ENCODE measurements at regions not wholly inside any gene's neighbourhood (a gene's known extent, or its start where the extent isn't known, plus 50 kb on each side); places are given as distances from the start of the nearest gene placed in this dataset.
"Not testable (repeated sequence)": the region's sequence is repeated elsewhere in the genome, so short reads cannot be mapped to it uniquely, and the experiment has no call there.

DNA sequence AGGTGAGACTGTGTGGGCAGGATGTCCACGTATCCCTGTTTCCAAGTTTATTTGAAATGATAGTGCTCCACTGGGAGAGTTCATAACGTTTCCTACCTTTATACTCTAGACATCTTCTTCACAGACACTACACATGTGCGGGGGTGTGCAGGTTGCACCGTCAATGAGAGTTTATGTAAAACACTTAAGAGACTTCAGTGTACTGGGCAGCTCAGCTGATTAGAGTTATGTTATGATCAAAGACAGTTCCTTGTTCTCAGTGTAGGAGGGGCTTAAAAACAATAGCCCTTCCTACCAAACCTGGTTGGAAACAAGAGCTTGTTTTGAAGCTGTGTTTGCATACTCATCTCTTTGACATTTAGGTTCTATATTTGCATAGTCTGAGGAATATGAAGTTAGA lies 326.9 kb upstream of the AGA start:
- TF ChIP-seq POLR2A (IDR thresholded peaks at IDR 0.05; ENCODE audit: low read length) = no peak
- TF ChIP-seq GATA1 (IDR thresholded peaks at IDR 0.05; ENCODE audit: low read depth, low read length) = no peak
- no peak for DNase-seq

DNA sequence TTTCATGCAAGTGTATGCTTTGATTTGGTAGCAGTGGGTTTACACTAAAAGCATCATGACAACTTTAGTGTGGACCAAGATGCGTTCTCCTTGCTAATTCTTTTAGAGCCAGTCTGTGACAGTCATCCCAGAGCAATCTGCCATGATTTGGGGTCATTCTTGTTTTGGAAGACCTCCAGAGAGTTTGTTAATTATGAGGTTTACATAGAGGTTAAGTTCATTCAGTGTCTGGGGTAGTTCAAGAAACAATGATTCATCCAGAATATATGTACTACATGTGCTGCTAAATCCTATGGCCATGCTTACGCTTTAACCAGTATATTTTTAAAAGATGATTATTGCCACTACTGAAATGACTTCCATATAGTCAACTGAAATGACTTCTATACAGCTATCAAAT lies 328.5 kb upstream of the AGA start:
- no peak for DNase-seq

GRCh38 chr4:177771645-177772044 lies 329.4 kb upstream of the AGA start:
- DNase-seq = no peak
- TF ChIP-seq POLR2A (IDR thresholded peaks at IDR 0.05; ENCODE audit: low read length) (no peak), GATA1 (IDR thresholded peaks at IDR 0.05; ENCODE audit: low read depth, low read length) (no peak)

More for the DNA sequence above, 328.5 kb upstream of the AGA start:
- no peak for TF ChIP-seq POLR2A (IDR thresholded peaks at IDR 0.05; ENCODE audit: low read length)
- TF ChIP-seq GATA1 (IDR thresholded peaks at IDR 0.05; ENCODE audit: low read depth, low read length) = no peak

- TF ChIP-seq GATA1 (IDR thresholded peaks at IDR 0.05; ENCODE audit: low read depth, low read length) (no peak), POLR2A (IDR thresholded peaks at IDR 0.05; ENCODE audit: low read length) (no peak)
- DNase-seq = no peak
These were observed 336.4 kb upstream of the AGA start for GRCh38 chr4:177778623-177779022.

DNA sequence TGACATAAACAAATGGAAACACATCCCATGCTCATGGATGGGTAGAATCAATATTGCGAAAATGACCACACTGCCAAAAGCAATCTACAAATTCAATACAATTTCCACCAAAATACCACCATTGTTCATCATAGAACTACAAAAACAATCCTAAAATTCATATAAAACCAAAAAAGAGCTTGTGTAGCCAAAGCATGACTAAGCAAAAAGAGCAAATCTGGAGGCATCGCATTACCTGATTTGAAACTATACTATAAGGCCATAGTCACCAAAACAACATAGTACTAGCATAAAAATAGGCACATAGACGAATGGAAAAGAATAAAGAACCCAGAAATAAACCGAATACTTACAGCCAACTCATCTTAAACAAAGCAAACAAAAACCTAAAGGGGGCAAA lies 342.8 kb upstream of the AGA start:
- no peak for DNase-seq
- TF ChIP-seq GATA1 (IDR thresholded peaks at IDR 0.05; ENCODE audit: low read depth, low read length) = no peak
- TF ChIP-seq POLR2A (IDR thresholded peaks at IDR 0.05; ENCODE audit: low read length) = no peak

GRCh38 chr4:177789610-177790009 lies 347.4 kb upstream of the AGA start:
- TF ChIP-seq GATA1 (IDR thresholded peaks at IDR 0.05; ENCODE audit: low read depth, low read length) = no peak
- TF ChIP-seq POLR2A (IDR thresholded peaks at IDR 0.05; ENCODE audit: low read length) = no peak
- DNase-seq = no peak

- TF ChIP-seq GATA1 (IDR thresholded peaks at IDR 0.05; ENCODE audit: low read depth, low read length) = no peak
- TF ChIP-seq POLR2A (IDR thresholded peaks at IDR 0.05; ENCODE audit: low read length) = no peak
- no peak for DNase-seq
These were observed 349.0 kb upstream of the AGA start for GRCh38 chr4:177791188-177791587.

DNA sequence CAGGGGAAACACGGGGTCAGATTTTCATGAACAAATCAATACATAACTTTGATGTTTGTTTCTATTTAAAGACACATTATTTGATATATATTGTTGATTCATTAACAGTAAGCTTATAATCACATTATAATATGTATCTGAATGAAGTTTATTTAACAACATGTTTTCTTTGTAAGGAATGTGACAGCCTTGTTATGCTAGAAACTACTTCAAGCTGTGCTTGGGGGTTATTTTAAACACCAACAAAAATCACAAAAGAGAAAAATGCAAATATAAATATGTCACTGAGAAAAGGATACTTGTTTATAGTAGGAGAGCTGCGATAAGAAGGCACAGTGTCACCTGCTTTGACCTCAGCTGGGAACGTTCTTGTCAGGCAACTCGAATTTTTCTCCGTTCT lies 354.6 kb upstream of the AGA start:
- no peak for TF ChIP-seq POLR2A (IDR thresholded peaks at IDR 0.05; ENCODE audit: low read length)
- no peak for TF ChIP-seq GATA1 (IDR thresholded peaks at IDR 0.05; ENCODE audit: low read depth, low read length)
- DNase-seq = no peak

DNA sequence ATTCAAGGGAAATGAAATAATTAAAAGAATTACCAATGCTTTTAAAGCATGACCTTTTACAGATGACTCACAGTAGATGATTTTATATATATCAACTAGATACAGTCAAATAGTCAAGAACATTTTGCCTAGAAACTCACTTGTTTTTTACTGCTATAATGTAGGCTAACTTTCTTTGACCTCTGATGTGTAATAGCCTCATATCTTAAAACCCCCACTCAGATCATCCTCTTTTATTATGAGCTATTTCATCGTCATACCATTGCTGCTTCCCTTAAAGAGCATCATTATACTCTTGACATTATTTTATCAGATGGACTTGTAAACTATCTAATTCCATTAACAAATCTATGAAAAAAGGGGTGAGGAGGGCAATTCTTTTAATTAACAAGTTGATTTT lies 355.9 kb upstream of the AGA start:
- no peak for DNase-seq
- TF ChIP-seq POLR2A (IDR thresholded peaks at IDR 0.05; ENCODE audit: low read length) = no peak
- TF ChIP-seq GATA1 (IDR thresholded peaks at IDR 0.05; ENCODE audit: low read depth, low read length) = no peak

DNA sequence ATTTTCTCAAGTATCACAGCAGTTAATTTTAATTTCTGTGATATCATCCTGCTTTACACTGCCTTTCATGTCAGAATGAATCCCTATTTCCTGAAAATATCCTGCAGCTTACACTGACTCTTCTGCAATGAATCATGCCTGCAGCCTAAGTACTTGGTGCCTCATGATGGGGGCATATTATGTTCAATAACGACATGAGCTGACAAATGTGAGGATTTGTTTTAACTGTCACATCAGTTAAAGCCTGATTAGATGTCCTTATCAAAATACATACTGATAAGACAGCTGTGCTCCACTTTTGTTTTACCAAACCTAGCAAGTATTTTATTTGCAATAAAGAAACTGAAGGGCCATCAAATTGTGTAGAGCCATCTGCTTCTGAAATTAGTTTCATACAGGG lies 359.9 kb upstream of the AGA start:
- DNase-seq = no peak
- no peak for TF ChIP-seq GATA1 (IDR thresholded peaks at IDR 0.05; ENCODE audit: low read depth, low read length)
- no peak for TF ChIP-seq POLR2A (IDR thresholded peaks at IDR 0.05; ENCODE audit: low read length)

DNA sequence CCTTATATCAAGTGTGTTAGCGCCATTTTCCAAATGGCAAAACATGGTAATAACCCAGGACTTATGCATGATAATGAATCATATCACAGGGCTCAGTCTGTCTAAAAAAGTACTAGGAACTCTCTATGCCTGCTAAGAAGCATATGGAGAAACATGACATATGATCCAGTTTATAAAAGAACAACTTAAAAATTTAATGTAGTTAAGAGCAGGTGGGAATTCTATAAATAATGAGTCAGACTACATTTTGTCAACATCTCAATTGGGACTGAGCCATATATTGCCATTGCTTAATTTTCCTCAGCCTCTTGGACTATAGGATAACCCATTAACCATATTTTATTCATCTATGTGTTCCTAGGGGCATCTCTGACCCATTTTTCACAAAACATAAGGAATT lies 360.4 kb upstream of the AGA start:
- TF ChIP-seq POLR2A (IDR thresholded peaks at IDR 0.05; ENCODE audit: low read length) = no peak
- no peak for TF ChIP-seq GATA1 (IDR thresholded peaks at IDR 0.05; ENCODE audit: low read depth, low read length)
- DNase-seq = no peak

DNA sequence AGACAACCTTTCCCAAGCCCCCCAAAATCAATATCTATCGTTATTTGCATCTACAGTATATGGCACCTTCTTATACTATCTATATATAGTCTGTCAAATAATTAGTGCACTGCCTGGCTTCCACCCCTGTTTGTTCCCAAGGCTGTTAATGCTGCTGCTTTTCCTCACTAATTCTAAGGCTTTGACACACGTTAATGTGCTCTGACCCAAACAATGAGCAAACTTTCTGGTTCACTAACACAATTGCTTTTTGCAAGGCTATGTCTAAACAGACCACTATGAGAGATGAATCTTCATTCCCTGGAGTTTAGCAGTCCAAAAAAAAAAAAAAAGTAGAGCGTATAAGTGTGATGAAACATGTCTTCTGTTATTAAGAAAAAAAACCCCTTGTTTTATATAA lies 360.9 kb upstream of the AGA start:
- no peak for DNase-seq
- no peak for TF ChIP-seq GATA1 (IDR thresholded peaks at IDR 0.05; ENCODE audit: low read depth, low read length)
- no peak for TF ChIP-seq POLR2A (IDR thresholded peaks at IDR 0.05; ENCODE audit: low read length)

- TF ChIP-seq GATA1 (IDR thresholded peaks at IDR 0.05; ENCODE audit: low read depth, low read length) = no peak
- no peak for TF ChIP-seq POLR2A (IDR thresholded peaks at IDR 0.05; ENCODE audit: low read length)
- no peak for DNase-seq
These were observed 367.6 kb upstream of the AGA start for GRCh38 chr4:177809791-177810190.

DNA sequence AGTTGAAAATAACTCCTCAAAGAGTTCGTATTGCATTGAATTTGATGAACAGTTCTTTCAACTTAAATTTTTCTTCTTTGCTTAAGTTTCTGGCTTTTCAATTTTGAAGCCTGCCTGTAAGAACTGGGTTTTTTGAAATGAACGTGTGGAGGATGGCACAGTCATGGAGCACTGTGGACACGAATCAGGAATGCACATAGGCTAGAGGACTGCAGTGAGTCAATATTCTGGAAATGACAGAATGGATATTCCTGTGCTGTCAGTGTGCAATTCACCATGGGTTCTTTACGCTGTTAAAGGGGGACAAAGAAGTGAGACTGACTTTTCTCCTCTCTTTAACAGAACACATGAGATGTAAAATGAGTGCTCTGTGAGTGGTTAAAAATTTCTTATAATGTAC lies 368.0 kb upstream of the AGA start:
- TF ChIP-seq POLR2A (IDR thresholded peaks at IDR 0.05; ENCODE audit: low read length) (no peak), GATA1 (IDR thresholded peaks at IDR 0.05; ENCODE audit: low read depth, low read length) (no peak)
- no peak for DNase-seq

GRCh38 chr4:177818392-177818791 lies 376.2 kb upstream of the AGA start:
- DNase-seq = not testable (repeated sequence)

GRCh38 chr4:177826973-177827372 lies 384.7 kb upstream of the AGA start:
- no peak for DNase-seq
- TF ChIP-seq POLR2A (IDR thresholded peaks at IDR 0.05; ENCODE audit: low read length) = no peak
- no peak for TF ChIP-seq GATA1 (IDR thresholded peaks at IDR 0.05; ENCODE audit: low read depth, low read length)

Data from erythroblast (primary cell).